Activated B cell treated with CpG ODN at 0.5 μM for 24 hours (primary cell): ENCODE measurements at regions not wholly inside any gene's neighbourhood (a gene's known extent, or its start where the extent isn't known, plus 50 kb on each side); places are given as distances from the start of the nearest gene placed in this dataset.

Source experiments
- ATAC-seq: fragments of 200-7000 bp; cut with Tn5 transposase; one replicate; pipeline ENCODE4 v1.10.0; 2021; ENCODE audit warnings: low read depth, mild to moderate bottlenecking, moderate library complexity
- CTCF ChIA-PET: fragments of 350-600 bp; sonication (Branson Sonifier 250); formaldehyde crosslinking; loops from one replicate; lab custom pipeline; 2021; ENCODE audit warnings: antibody characterized with exemption; lab: Charles Lee
- POLR2A ChIA-PET: fragments of 350-600 bp; sonication (Branson Sonifier 250); formaldehyde crosslinking; loops from one replicate; lab custom pipeline; 2021; ENCODE audit warnings: antibody characterized with exemption; lab: Charles Lee
- DNase-seq: peaks from one replicate; pipeline ENCODE4 v3.0.0; 2022
- H3K27ac Mint-ChIP-seq: one replicate; pipeline ENCODE4 v1.8.0; 2020; ENCODE audit warnings: mixed read lengths
- H3K27me3 Mint-ChIP-seq: one replicate; pipeline ENCODE4 v1.8.0; 2021; ENCODE audit warnings: mixed read lengths
- H3K36me3 Mint-ChIP-seq: one replicate; pipeline ENCODE4 v1.8.0; 2021; ENCODE audit warnings: low read depth, mixed read lengths
- H3K4me1 Mint-ChIP-seq: one replicate; pipeline ENCODE4 v1.8.0; 2021; ENCODE audit warnings: mixed read lengths
- H3K4me3 Mint-ChIP-seq: one replicate; pipeline ENCODE4 v1.8.0; 2020; ENCODE audit warnings: mild to moderate bottlenecking, mixed read lengths
- H3K9me3 Mint-ChIP-seq: one replicate; pipeline ENCODE4 v1.8.0; 2020; ENCODE audit warnings: mixed read lengths
- intact Hi-C: fragments of 100-400 bp; cut with micrococcal nuclease; formaldehyde crosslinking; loops from one replicate; pipeline ENCODE4 v1.15.1; 2024
- TF ChIP-seq, protein P1 (sequence below): fragments of 200-600 bp; IDR thresholded peaks from one replicate; pipeline ENCODE4 v1.8.0; 2022; ENCODE audit warnings: antibody characterized with exemption, mild to moderate bottlenecking

GRCh38 chr5:143732402-143732801 is 79.6 kb upstream of the HMHB1 start:
- no peak for ATAC-seq
- POLR2A ChIA-PET: no interaction called here
- DNase-seq: no peak
- no peaks in the 10 kb centered on the region for H3K27me3 Mint-ChIP-seq
- intact Hi-C loops: no loop called here
- no peak overlapping the region for H3K4me3 Mint-ChIP-seq
- H3K9me3 Mint-ChIP-seq: no peaks in the 10 kb centered on the region
- H3K27ac Mint-ChIP-seq: no peak overlapping the region
- no peaks in the 10 kb centered on the region for H3K4me1 Mint-ChIP-seq
- TF ChIP-seq, protein P1, sequence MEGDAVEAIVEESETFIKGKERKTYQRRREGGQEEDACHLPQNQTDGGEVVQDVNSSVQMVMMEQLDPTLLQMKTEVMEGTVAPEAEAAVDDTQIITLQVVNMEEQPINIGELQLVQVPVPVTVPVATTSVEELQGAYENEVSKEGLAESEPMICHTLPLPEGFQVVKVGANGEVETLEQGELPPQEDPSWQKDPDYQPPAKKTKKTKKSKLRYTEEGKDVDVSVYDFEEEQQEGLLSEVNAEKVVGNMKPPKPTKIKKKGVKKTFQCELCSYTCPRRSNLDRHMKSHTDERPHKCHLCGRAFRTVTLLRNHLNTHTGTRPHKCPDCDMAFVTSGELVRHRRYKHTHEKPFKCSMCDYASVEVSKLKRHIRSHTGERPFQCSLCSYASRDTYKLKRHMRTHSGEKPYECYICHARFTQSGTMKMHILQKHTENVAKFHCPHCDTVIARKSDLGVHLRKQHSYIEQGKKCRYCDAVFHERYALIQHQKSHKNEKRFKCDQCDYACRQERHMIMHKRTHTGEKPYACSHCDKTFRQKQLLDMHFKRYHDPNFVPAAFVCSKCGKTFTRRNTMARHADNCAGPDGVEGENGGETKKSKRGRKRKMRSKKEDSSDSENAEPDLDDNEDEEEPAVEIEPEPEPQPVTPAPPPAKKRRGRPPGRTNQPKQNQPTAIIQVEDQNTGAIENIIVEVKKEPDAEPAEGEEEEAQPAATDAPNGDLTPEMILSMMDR: no peak
- no peaks in the 10 kb centered on the region for H3K36me3 Mint-ChIP-seq
- CTCF ChIA-PET: no interaction called here

DNA sequence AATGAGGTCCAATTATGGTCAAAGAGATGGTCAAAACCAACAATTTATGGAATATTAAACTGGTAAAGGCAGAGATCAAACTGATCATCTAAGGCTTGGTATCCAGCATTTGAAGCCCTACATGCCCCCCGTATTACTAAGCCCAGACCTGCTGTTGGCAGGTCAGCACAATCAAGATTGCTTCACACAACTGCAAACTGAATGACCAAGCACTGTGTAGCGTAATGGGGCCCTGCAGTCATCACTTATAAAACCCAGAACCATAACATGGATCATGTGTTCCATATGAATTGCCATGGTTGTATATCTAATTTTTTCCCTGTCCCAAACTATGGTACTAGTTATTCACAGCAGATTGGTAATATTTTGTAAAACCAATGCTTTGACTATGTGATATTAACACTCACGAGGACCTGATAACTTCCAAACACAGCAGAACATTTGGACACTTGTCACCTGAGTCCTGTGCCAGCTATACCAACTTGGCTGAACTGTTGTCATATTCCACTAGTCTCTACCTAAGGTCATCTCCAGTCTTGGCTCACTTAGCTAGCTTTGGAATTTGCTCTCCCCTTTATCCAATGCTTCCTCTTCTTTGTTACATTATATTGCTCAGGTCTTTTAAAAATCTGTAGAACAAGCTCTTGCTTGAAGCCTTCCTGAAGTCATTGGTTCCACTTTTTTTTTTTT is 81.7 kb upstream of the HMHB1 start:
- ATAC-seq (no peak), DNase-seq (no peak)
- POLR2A ChIA-PET: no interaction called here
- TF ChIP-seq, protein P1: no peak
- Mint-ChIP-seq H3K36me3 (no peaks in the 10 kb centered on the region), H3K9me3 (no peaks in the 10 kb centered on the region), H3K27me3 (no peaks in the 10 kb centered on the region), H3K4me3 (no peak overlapping the region), H3K4me1 (no peaks in the 10 kb centered on the region), H3K27ac (no peak overlapping the region)
- CTCF ChIA-PET: no interaction called here
- intact Hi-C loops: no loop called here

DNA sequence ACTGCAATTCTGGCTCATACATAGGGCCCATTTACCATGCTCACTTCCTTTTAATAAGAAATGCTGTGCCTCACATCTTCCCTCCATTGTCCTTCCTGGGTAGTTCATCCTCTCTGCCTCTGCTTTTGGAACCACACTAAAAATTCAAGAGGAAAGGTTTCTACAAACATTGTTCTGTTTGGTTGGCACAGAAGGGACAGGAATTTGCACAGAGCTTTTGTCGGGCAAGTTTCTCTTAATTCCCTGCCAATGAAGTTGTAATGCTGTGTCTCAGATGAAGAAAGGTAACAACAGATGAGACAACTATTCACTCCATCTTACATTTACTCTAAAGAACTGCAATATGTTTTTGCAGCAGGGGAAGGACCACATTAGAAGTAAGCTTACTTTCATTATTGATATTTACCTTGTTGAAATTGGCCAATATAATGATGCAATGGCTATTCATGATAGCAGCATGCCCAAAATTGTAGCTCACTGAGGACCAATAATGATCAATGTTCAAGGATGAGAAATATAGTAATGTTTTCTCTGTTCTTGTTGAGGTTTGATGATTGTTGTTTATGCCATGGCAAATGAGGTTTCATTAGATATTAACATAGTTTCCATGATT is 82.5 kb upstream of the HMHB1 start:
- intact Hi-C loops: no loop called here
- peaks cover 6% of the 10 kb centered on the region for H3K9me3 Mint-ChIP-seq
- ChIA-PET POLR2A (no interaction called here), CTCF (no interaction called here)
- ATAC-seq: no peak
- TF ChIP-seq, protein P1: no peak
- H3K27ac Mint-ChIP-seq: no peak overlapping the region
- no peaks in the 10 kb centered on the region for H3K27me3 Mint-ChIP-seq
- no peaks in the 10 kb centered on the region for H3K4me1 Mint-ChIP-seq
- no peak for DNase-seq
- H3K36me3 Mint-ChIP-seq: no peaks in the 10 kb centered on the region
- H3K4me3 Mint-ChIP-seq: no peak overlapping the region

DNA sequence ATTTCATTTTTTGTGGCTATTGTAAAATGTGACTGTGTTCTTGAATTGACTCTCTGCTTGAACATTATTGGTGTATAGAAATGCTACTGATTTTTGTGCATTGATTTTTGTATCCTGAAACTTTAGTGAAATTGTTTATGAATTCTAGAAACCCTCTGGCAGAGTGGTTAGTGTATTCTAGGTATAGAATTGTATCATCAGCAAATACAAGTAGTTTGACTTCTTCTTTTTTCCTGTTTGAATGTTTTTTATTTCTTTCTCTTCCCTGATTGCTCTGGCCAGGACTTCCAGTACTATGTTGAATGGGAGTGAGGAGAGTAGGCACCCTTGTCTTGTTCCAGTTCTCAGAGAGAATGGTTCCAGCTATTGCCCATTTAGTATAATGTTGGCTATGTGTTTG is 88.8 kb upstream of the HMHB1 start:
- intact Hi-C loops: no loop called here
- Mint-ChIP-seq H3K27me3 (no peaks in the 10 kb centered on the region), H3K27ac (no peak overlapping the region), H3K9me3 (peaks cover 17% of the 10 kb centered on the region), H3K36me3 (no peaks in the 10 kb centered on the region), H3K4me1 (no peaks in the 10 kb centered on the region), H3K4me3 (no peak overlapping the region)
- POLR2A ChIA-PET: no interaction called here
- CTCF ChIA-PET: no interaction called here
- TF ChIP-seq, protein P1: no peak
- no peak for DNase-seq
- ATAC-seq: no peak

DNA sequence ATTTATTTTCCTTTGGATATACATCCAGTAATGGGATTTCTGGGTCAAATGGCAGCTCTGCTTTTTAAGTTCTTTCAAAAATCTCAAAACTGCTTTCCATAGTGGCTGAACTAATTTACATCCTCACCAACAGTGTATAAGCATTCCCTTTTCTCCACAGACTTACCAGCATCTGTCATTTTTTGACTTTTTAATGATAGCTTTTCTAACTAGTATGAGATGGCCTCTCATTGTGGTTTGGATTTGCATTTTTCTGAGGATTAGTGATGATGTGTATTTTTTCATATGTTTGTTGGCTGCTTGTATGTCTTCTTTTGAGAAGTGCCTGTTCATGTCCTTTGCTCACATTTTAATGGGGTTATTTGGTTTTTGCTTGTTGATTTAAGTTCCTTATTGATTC is 90.0 kb upstream of the HMHB1 start:
- POLR2A ChIA-PET: no interaction called here

More for the DNA sequence above, 90.0 kb upstream of the HMHB1 start:
- intact Hi-C loops: no loop called here
- CTCF ChIA-PET: no interaction called here
- TF ChIP-seq, protein P1: no peak
- ATAC-seq (no peak), DNase-seq (no peak)
- no peaks in the 10 kb centered on the region for H3K36me3 Mint-ChIP-seq
- H3K9me3 Mint-ChIP-seq: peaks cover 17% of the 10 kb centered on the region
- H3K27me3 Mint-ChIP-seq: no peaks in the 10 kb centered on the region
- H3K4me1 Mint-ChIP-seq: no peaks in the 10 kb centered on the region
- no peak overlapping the region for H3K4me3 Mint-ChIP-seq
- H3K27ac Mint-ChIP-seq: no peak overlapping the region
